ENCODE measurements at regions not wholly inside any gene's neighbourhood (a gene's known extent, or its start where the extent isn't known, plus 50 kb on each side); places are given as distances from the start of the nearest gene placed in this dataset.

DNA sequence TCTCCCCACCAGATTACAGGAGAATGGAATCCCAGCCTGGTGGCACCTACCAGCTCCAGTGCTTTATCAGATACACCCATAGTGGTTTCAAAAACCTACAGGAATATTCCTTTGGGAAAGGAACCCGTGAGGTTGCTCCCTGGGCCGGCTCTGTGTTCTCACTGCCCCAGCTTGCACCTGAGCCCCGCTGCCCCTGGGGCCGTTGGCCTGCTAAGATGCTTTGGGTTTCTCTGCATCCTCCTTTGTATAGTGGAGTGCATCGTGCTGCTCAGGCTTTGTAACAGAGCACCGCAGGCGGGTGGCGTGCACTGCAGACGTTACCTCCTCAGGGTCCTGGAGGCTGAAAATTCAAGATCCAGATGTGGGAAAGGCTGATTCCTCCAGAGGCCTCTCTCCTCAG is 414.1 kb downstream of the BRD1 start:
- TF ChIP-seq POLR2AphosphoS5 (IDR thresholded peaks at IDR 0.05) (no peak), POLR2A (IDR thresholded peaks at IDR 0.05) (no peak)
